Gastroesophageal sphincter (tissue), 3 donors: ENCODE measurements at regions not wholly inside any gene's neighbourhood (a gene's known extent, or its start where the extent isn't known, plus 50 kb on each side); places are given as distances from the start of the nearest gene placed in this dataset.

ENCODE experiments used
- CTCF ChIP-seq, 4 experiments: fragments of 200-600 bp in 2 of 4; fragments of 450-650 bp in 2 of 4; sonication (generic) in 1 of 4; IDR thresholded peaks; one replicate each; pipeline ENCODE4 v1.5.1; 2017 to 2019; ENCODE audit warnings: antibody characterized with exemption in 4 of 4, mild to moderate bottlenecking in 2 of 4, moderate library complexity in 2 of 4
- POLR2A ChIP-seq, 2 donors: fragments of 450-650 bp; IDR thresholded peaks; one replicate each; pipeline ENCODE4 v1.6.1; 2017; ENCODE audit warnings: antibody characterized with exemption in 2 of 2, mild to moderate bottlenecking in 2 of 2, moderate library complexity in 1 of 2
- POLR2AphosphoS5 ChIP-seq: sonication (generic); formaldehyde crosslinking; IDR thresholded peaks from one replicate; pipeline ENCODE4 v1.6.1; 2017; ENCODE audit warnings: antibody characterized with exemption

GRCh38 chr7:125424721-125425120, 495.1 kb upstream of the POT1 start:
- no peak for TF ChIP-seq CTCF (IDR thresholded peaks at IDR 0.05)
- no peak for TF ChIP-seq POLR2A (IDR thresholded peaks at IDR 0.05)
- TF ChIP-seq POLR2AphosphoS5 = no peak
